HCT116 (cell line): ENCODE measurements at regions not wholly inside any gene's neighbourhood (a gene's known extent, or its start where the extent isn't known, plus 50 kb on each side); places are given as distances from the start of the nearest gene placed in this dataset.

Source experiments
- CEBPB ChIP-seq: IDR thresholded peaks from 2 replicates; pipeline ENCODE4 v1.6.1; 2012; ENCODE audit warnings: low read depth
- EZH2 ChIP-seq: fragments of 200-600 bp; sonication (generic); IDR thresholded peaks from 2 replicates; pipeline ENCODE4 v1.6.1; 2017; ENCODE audit warnings: antibody characterized with exemption, mixed run types
- JUND ChIP-seq: IDR thresholded peaks from 2 replicates; pipeline ENCODE4 v1.6.1; 2012
- POLR2A ChIP-seq: IDR thresholded peaks from 2 replicates; pipeline ENCODE4 v1.7.0; 2011; ENCODE audit warnings: borderline replicate concordance; ENCODE audit not compliant: insufficient read depth, insufficient read length; ENCODE audit errors: extremely low read depth
- SRF ChIP-seq: IDR thresholded peaks from 2 replicates; pipeline ENCODE4 v1.6.1; 2012; ENCODE audit warnings: low read depth
- TCF7L2 ChIP-seq: IDR thresholded peaks from 2 replicates; pipeline ENCODE4 v1.7.0; 2011; ENCODE audit warnings: borderline replicate concordance, inconsistent platforms; ENCODE audit not compliant: insufficient read depth, insufficient read length; ENCODE audit errors: extremely low read depth
- YY1 ChIP-seq: IDR thresholded peaks from 2 replicates; pipeline ENCODE4 v1.6.1; 2011; ENCODE audit warnings: low read length, low read depth, moderate library complexity, mild to moderate bottlenecking; ENCODE audit not compliant: insufficient replicate concordance; ENCODE audit errors: extremely low read depth
- TF ChIP-seq, protein P1 (sequence below): IDR thresholded peaks from 2 replicates; pipeline ENCODE4 v1.6.1; 2012
- TF ChIP-seq, protein P2 (sequence below), 3 experiments: fragments of 200-600 bp in 1 of 3; sonication (generic) in 1 of 3; IDR thresholded peaks in 2 of 3; conservative IDR thresholded peaks in 1 of 3; 2 replicates each; pipeline ENCODE4 v1.5.1; 2012 to 2017; ENCODE audit warnings: low read depth in 2 of 3, low read length in 2 of 3, antibody characterized with exemption in 1 of 3, borderline replicate concordance in 1 of 3, control low read depth in 1 of 3, mild to moderate bottlenecking in 1 of 3, mixed read lengths in 1 of 3, mixed run types in 1 of 3, moderate library complexity in 1 of 3; ENCODE audit not compliant: insufficient read depth in 1 of 3
- TF ChIP-seq, protein P3 (sequence below): IDR thresholded peaks from 2 replicates; pipeline ENCODE4 v1.6.1; 2012

DNA sequence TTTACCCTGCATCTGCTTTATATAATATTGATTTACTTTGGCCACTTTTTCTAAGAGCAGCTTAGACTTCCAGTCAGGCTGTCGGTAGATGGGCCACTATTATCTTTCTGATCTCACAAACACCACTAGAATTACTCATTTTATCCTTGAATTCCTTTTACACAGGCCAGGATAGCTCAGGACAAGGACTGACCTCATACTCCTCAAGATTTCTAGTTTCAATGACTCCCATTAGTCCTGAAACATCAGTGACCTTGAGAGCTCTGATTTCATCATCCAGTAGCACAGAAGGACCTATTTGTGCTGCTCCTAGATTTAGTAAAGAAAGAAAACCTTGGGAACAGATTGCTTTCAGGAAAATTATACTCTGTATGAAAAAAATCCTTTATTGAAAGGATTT is 727.9 kb upstream of the PTPRD start:
- no peak for TF ChIP-seq SRF
- TF ChIP-seq, protein P1, sequence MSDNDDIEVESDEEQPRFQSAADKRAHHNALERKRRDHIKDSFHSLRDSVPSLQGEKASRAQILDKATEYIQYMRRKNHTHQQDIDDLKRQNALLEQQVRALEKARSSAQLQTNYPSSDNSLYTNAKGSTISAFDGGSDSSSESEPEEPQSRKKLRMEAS, result no peak
- TF ChIP-seq YY1, result no peak
- TF ChIP-seq, protein P2, sequence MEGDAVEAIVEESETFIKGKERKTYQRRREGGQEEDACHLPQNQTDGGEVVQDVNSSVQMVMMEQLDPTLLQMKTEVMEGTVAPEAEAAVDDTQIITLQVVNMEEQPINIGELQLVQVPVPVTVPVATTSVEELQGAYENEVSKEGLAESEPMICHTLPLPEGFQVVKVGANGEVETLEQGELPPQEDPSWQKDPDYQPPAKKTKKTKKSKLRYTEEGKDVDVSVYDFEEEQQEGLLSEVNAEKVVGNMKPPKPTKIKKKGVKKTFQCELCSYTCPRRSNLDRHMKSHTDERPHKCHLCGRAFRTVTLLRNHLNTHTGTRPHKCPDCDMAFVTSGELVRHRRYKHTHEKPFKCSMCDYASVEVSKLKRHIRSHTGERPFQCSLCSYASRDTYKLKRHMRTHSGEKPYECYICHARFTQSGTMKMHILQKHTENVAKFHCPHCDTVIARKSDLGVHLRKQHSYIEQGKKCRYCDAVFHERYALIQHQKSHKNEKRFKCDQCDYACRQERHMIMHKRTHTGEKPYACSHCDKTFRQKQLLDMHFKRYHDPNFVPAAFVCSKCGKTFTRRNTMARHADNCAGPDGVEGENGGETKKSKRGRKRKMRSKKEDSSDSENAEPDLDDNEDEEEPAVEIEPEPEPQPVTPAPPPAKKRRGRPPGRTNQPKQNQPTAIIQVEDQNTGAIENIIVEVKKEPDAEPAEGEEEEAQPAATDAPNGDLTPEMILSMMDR (IDR thresholded peaks at IDR 0.05 in 2 of 3, conservative IDR thresholded peaks at IDR 0.05 in 1 of 3; ENCODE audit: borderline replicate concordance in 1 of 3, insufficient read depth in 1 of 3, low read depth in 2 of 3, low read length in 2 of 3), result no peak
- TF ChIP-seq, protein P3, sequence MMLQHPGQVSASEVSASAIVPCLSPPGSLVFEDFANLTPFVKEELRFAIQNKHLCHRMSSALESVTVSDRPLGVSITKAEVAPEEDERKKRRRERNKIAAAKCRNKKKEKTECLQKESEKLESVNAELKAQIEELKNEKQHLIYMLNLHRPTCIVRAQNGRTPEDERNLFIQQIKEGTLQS, result no peak
- TF ChIP-seq POLR2A, result no peak
- TF ChIP-seq EZH2, result no peak
- no peak for TF ChIP-seq JUND
- TF ChIP-seq TCF7L2, result no peak
- TF ChIP-seq CEBPB, result no peak
